ENCODE measurements at regions not wholly inside any gene's neighbourhood (a gene's known extent, or its start where the extent isn't known, plus 50 kb on each side); places are given as distances from the start of the nearest gene placed in this dataset.
"Not testable (repeated sequence)": the region's sequence is repeated elsewhere in the genome, so short reads cannot be mapped to it uniquely, and the experiment has no call there.

DNA sequence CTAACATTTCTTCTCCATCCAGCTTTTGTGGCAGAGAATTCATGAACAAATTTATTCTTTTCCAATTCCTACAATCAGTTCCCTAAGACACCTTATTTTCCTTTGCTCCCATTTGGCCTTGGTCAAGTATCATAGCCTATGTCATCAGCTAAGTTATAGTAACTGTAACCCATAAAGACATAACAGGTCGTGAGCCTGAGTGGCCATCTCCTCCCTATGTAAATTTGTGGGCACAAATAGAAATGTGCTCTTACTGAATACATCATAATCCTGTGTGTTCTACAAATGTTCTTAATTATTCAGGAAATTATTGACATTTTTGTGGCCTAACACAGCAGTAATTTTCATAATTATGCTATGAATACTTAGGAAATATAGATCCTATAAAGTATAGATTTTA is 108.9 kb upstream of the ZNF717 start:
- CTCF ChIA-PET = interaction anchor here (1.7 kb wide), 1 partner anchor 12 kb away, joined by 5 read pairs; no protein-coding TSS in a partner anchor

DNA sequence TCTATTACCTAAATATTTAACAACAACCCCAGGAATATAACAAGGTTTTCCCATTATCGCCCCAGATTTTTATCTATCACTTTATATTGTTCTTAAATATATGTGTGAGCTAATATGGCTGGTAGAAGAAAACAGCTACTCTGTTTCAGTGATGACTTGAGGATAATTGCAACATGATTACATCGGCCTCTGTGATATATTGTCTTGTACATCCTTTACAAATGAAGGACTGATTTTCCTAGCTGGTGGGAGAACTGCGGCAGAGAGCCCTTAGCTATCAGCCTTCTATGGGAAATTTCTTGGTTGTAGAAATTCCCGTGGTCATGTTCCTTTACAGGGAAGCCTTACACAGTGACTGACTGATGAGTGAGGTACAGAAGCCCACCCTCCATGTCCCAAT is 110.9 kb upstream of the ZNF717 start:
- TF ChIP-seq, protein P1, sequence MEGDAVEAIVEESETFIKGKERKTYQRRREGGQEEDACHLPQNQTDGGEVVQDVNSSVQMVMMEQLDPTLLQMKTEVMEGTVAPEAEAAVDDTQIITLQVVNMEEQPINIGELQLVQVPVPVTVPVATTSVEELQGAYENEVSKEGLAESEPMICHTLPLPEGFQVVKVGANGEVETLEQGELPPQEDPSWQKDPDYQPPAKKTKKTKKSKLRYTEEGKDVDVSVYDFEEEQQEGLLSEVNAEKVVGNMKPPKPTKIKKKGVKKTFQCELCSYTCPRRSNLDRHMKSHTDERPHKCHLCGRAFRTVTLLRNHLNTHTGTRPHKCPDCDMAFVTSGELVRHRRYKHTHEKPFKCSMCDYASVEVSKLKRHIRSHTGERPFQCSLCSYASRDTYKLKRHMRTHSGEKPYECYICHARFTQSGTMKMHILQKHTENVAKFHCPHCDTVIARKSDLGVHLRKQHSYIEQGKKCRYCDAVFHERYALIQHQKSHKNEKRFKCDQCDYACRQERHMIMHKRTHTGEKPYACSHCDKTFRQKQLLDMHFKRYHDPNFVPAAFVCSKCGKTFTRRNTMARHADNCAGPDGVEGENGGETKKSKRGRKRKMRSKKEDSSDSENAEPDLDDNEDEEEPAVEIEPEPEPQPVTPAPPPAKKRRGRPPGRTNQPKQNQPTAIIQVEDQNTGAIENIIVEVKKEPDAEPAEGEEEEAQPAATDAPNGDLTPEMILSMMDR (IDR thresholded peaks at IDR 0.05; ENCODE audit: low read depth, low read length) = no peak
- ChIA-PET CTCF (interaction anchor here (1.3 kb wide), 1 partner anchor 10 kb away, joined by 3 read pairs; no protein-coding TSS in a partner anchor), POLR2A (no interaction called here)
- no peak overlapping the region for H3K4me3 ChIP-seq (ENCODE audit: low read depth, low read length)
- no peaks in the 10 kb centered on the region for H3K27me3 ChIP-seq (ENCODE audit: control insufficient read depth, insufficient read depth, low read length)
- DNase-seq (ENCODE audit: low read depth, low spot score) = no peak
- H3K9me3 ChIP-seq (ENCODE audit: control insufficient read depth, insufficient read depth, low read length) = no peaks in the 10 kb centered on the region
- no peak overlapping the region for H3K27ac ChIP-seq (ENCODE audit: low read depth, low read length)

More for the DNA sequence above, 108.9 kb upstream of the ZNF717 start:
- H3K27me3 ChIP-seq (ENCODE audit: control insufficient read depth, insufficient read depth, low read length) = no peaks in the 10 kb centered on the region
- H3K9me3 ChIP-seq (ENCODE audit: control insufficient read depth, insufficient read depth, low read length) = no peaks in the 10 kb centered on the region
- H3K27ac ChIP-seq (ENCODE audit: low read depth, low read length) = no peak overlapping the region
- TF ChIP-seq, protein P1 (IDR thresholded peaks at IDR 0.05; ENCODE audit: low read depth, low read length) = no peak
- POLR2A ChIA-PET = no interaction called here
- H3K4me3 ChIP-seq (ENCODE audit: low read depth, low read length) = no peak overlapping the region
- DNase-seq (ENCODE audit: low read depth, low spot score) = no peak

DNA sequence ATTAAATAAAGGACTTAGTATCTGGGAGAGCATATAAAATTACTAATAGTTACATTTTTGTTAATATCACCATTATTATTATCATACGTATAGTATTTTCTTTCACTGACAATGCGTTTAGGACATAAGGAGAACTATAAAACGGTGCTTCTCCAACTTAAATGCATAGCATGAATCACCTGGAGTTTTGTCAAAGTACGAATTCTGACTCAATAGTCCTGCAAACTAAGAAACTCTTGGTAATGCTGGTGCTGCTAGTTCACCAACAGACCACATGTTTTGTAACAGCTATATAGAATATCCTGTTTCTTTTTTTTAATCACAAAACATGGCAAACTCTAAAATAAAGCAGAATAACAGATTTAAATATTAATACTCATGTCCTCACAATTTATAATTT is 116.1 kb upstream of the ZNF717 start:
- CTCF ChIA-PET = not testable (repeated sequence)

DNA sequence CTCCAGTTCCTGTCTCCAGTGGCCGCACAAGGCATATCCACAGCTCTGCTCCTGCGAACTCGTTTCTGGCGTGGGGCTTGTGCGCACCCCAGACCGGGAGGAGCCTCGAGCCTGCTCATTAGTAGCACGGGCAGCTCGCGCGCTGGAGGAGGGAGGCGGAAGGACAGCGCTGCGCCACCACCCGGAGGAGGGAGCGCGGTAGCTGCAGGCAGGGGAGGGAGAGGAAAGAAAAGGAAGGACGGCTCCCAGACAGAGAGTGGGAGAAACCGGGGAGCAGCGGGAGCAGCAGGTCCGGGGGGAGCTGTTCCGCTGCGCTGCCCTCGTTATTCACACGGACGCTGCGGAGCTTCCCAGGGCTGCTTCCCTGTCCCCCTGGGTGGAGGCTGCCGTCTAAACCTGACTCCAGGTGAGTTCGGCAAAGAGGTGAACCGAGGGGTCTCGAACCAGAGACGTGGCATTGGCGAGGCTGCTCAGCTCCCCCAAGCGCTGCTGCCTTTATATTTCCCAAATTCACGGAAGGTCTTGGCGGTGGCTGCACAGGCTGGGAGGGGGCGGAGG is 121.3 kb upstream of the ZNF717 start:
- ChIA-PET CTCF (interaction anchor here (0.6 to 1.6 kb wide), 8 partner anchors 10 to 299 kb away, joined by 3 to 6 read pairs (median 3); no protein-coding TSS in a partner anchor), POLR2A (no interaction called here)
- Histone ChIP-seq H3K27me3 (ENCODE audit: control insufficient read depth, insufficient read depth, low read length) (no peaks in the 10 kb centered on the region), H3K4me3 (ENCODE audit: low read depth, low read length) (peak overlapping the region; percentile 67), H3K9me3 (ENCODE audit: control insufficient read depth, insufficient read depth, low read length) (no peaks in the 10 kb centered on the region), H3K27ac (ENCODE audit: low read depth, low read length) (no peak overlapping the region)
- TF ChIP-seq, protein P1 (IDR thresholded peaks at IDR 0.05; ENCODE audit: low read depth, low read length) = peak; percentile 53
- DNase-seq (ENCODE audit: low read depth, low spot score) = peak; percentile 18

More for the DNA sequence above, 116.1 kb upstream of the ZNF717 start:
- H3K27me3 ChIP-seq (ENCODE audit: control insufficient read depth, insufficient read depth, low read length); H3K4me3 ChIP-seq (ENCODE audit: low read depth, low read length); H3K27ac ChIP-seq (ENCODE audit: low read depth, low read length); DNase-seq (ENCODE audit: low read depth, low spot score); H3K9me3 ChIP-seq (ENCODE audit: control insufficient read depth, insufficient read depth, low read length); POLR2A ChIA-PET: not testable (repeated sequence)

DNA sequence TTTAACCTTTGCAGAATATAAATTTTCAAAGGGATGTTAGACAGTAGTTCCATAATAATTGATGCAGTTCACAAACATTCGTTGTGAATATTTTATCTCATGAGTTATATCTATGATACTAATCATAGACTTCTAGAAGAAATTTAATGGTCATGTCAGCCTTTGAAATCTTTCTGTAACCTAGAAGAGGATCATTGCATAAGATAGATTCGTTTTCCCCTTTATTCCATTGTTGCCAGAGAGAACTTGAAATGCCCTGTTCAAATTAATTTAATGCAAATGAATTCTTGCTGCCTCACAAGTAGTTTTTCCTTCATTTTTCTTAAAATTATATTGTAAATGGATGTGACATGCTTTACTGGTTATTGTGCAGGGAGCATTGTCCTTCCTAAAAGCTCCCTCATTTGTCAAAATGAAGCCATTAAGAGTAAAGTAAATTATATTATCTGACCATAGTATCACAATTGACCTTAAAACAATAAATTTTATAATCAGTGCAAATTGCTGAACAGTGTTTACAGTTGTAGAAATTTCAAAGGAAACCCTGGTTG is 128.5 kb upstream of the ZNF717 start:
- TF ChIP-seq, protein P1 (IDR thresholded peaks at IDR 0.05; ENCODE audit: low read depth, low read length) = no peak
- no peak overlapping the region for H3K27ac ChIP-seq (ENCODE audit: low read depth, low read length)
- no peaks in the 10 kb centered on the region for H3K27me3 ChIP-seq (ENCODE audit: control insufficient read depth, insufficient read depth, low read length)
- no peaks in the 10 kb centered on the region for H3K9me3 ChIP-seq (ENCODE audit: control insufficient read depth, insufficient read depth, low read length)
- H3K4me3 ChIP-seq (ENCODE audit: low read depth, low read length) = no peak overlapping the region
- ChIA-PET POLR2A (no interaction called here), CTCF (no interaction called here)
- DNase-seq (ENCODE audit: low read depth, low spot score) = no peak

DNA sequence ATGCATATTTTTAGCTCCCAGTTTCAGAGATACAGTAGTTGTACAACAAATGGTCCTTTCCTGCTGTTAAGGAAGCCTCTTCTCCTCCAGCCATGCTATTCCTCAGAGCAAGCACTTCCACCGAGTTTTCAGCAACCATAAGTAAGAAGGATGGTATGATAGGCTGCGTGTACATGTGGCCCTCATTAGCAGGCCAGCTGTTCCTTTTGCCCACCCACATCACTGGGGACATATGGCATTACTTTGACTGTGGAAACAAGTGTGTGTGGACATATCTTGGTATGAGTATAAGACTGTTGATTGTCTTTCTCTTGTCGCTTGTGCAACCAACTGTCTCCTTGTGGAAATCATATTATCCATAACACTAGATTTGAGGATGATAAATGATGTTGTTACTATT is 129.4 kb upstream of the ZNF717 start:
- POLR2A ChIA-PET; DNase-seq (ENCODE audit: low read depth, low spot score); CTCF ChIA-PET; H3K27me3 ChIP-seq (ENCODE audit: control insufficient read depth, insufficient read depth, low read length); H3K4me3 ChIP-seq (ENCODE audit: low read depth, low read length); H3K27ac ChIP-seq (ENCODE audit: low read depth, low read length); H3K9me3 ChIP-seq (ENCODE audit: control insufficient read depth, insufficient read depth, low read length): not testable (repeated sequence)
